HG02884 (cell line): ENCODE measurements at regions not wholly inside any gene's neighbourhood (a gene's known extent, or its start where the extent isn't known, plus 50 kb on each side); places are given as distances from the start of the nearest gene placed in this dataset.
"Not testable (repeated sequence)": the region's sequence is repeated elsewhere in the genome, so short reads cannot be mapped to it uniquely, and the experiment has no call there.

ENCODE experiments used
- ATAC-seq: cut with Tn5 transposase; IDR thresholded peaks from one replicate; pipeline ENCODE4 v1.9.1; 2021; ENCODE audit warnings: mild to moderate bottlenecking, moderate library complexity; ENCODE audit not compliant: unreplicated experiment

DNA sequence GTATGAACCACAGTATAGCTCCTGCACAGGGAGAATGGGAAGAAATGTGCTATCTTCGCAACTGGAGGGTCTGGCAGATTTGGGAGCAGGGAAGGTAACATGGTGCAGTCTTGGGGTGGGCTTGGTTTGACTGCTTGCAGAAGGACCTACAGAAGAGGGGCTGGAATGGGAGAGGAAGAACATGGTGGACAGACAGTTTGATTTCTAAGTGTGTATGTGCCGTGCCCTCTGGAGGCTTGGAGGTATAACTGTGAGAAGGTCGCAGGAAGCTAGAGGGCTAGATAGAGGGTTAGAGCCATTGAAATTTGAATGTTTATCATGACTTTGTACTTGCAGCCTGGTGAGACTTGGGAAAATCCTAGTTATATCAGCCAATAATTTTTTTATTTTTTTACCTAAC lies 169.2 kb downstream of the SQOR start:
- no peak for ATAC-seq

- ATAC-seq = no peak
Observed at GRCh38 chr15:45810201-45810600, 175.4 kb downstream of the SQOR start.

DNA sequence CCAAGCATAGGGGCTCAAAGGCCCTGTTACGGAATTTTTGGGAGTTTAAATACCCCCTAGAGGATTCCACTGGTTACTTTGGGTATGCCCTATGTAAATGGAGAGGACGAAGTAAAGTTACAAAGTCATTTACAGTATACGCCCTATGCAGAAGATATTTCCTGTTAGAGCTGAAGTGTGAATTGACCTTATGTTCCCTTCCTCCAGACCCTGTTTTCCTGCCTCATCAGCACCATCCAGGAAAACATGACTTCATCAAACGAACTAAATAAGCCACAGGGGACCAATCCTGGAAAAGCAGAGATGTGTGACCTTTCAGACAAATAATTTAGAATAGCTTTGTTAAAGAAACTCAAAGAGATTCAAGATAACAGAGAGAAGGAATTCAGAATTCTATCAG lies 177.4 kb downstream of the SQOR start:
- no peak for ATAC-seq

- ATAC-seq = not testable (repeated sequence)
Observed at GRCh38 chr15:45817578-45817977, 182.7 kb downstream of the SQOR start.

- ATAC-seq = no peak
Observed at GRCh38 chr15:45821390-45821789, 186.6 kb downstream of the SQOR start.

- ATAC-seq = not testable (repeated sequence)
Observed at GRCh38 chr15:45822968-45823367, 188.1 kb downstream of the SQOR start.

DNA sequence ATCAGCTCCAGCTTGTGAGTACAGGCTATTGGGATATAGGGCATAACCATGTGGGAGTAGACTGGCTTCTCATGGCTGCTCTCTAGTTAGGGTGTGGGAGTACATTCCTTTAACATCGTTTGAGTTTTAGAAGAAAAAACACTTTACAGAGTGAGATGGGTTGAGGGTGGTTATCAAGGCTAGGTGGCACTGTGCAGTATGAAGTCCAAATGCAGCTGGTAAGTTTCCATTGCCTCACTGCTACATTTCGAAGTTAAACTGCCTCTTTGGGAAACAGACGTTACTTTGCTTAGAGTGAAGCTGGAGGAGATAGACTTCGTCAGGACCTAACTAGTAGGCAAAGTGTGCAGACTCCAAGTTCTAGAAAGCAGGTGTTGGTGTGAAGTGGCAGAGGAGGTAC lies 192.4 kb downstream of the SQOR start:
- ATAC-seq = no peak

GRCh38 chr15:45827766-45828165 lies 192.9 kb downstream of the SQOR start:
- ATAC-seq = no peak

- ATAC-seq = no peak
Observed at GRCh38 chr15:45829336-45830153, 194.7 kb downstream of the SQOR start.

GRCh38 chr15:45831787-45832186 lies 197.0 kb downstream of the SQOR start:
- ATAC-seq = no peak

DNA sequence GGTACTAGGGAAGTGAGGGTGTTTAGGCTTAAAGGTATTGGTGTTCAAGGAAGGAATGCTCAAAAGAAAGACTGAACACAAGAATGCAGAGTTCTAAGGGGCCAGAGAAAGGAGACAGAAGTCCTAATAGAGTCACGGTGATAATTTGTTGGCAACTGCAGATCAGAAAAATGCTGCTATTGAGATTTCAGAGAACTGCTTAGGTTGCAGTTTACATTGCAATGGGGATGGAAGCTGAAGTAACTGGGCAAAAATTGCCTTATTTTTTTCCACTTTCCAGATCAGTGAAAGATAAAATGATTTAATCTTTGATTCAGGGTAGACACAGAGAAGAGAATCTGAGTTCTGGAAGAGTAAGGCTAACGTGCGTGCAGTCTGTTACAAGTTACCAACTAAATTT lies 199.8 kb downstream of the SQOR start:
- ATAC-seq = no peak

DNA sequence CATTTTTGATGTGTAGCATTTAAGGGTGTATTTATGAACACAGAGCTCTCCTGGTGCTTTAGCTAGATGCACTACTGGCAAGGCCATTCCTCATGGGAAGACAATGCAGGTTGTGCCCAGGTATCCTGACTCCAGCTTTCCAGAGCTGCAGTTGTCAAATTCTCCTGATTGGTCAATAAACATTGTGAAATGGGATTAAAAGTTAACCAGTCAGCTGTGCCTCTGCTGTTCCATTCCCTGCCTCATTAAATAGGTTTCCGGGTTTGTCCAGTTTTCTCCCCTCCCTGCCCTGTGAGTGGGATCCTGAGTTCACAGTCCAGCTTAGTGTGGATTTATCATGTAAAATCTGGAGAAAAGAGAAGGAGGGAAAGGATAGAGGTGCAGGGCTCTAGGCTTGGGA lies 207.3 kb downstream of the SQOR start:
- no peak for ATAC-seq

DNA sequence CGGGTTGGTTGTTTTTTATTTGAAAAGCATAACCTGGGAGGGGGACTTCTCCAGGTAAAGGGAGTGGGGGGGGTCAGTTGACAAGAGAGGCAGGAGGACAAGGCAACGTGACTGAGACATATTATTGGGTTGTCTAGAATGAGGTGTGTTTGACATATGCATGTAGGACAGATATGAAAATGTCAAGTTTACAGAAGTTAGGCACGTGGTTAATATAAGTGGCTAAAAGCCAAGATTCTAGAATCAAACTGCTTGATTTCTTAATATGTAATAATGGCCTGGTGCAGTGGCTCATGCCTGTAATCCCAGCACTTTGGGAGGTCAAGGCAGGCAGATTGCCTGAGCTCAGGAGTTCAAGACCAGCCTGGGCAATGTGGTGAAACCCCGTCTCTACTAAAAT lies 212.8 kb downstream of the SQOR start:
- ATAC-seq = no peak

DNA sequence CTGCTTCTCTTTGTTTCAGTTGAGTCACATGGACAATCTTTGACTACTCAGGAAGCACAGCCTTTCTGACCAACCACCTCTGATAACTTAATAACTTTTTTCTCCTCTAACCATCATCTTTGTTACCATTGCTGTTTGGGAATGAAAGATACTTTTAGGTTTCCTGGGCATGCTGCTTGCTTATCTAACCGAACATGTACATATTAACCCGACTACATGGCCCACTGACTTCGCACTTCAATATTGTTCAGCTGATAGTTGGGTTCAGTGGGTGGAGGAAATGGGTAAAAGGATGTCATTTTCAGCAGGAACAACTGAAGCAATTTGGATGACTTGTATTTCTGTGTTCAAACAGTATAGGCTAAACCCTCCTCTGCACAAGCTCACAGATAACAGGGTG lies 214.3 kb downstream of the SQOR start:
- no peak for ATAC-seq

DNA sequence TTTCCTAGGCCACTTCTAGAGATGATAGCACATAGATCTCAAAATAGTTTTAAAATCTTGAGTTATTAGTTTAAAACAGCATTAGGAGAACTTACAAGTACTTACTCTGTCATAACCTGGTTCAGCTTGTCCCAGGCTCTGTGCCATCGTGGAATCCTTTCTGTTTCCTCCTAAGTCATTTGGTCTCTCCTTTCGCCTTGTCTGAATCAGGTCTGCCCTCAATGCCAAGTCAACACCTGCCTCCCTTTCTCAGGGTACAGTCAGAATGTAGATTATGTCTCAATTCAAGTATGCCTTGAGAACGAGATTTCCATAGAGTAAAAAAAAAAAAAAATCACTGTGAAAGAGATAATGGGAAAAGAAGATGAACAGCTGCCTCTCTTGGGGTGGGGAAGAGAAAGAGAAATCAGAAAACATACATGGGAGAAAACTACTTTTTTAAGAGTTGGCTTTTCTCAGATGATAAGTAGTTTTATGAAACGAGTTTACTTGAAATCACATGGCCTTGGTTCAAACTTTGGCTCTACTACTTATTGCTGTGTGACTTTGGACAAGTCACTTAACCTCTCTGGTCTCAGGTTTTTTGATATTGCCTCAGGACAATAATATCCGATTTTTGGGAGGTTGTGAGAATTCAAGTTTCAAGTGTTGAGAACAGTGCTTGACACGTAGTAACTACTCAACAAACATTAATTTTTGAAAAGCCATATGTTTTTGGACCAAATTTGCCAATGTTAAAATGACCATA lies 219.8 kb downstream of the SQOR start:
- no peak for ATAC-seq

DNA sequence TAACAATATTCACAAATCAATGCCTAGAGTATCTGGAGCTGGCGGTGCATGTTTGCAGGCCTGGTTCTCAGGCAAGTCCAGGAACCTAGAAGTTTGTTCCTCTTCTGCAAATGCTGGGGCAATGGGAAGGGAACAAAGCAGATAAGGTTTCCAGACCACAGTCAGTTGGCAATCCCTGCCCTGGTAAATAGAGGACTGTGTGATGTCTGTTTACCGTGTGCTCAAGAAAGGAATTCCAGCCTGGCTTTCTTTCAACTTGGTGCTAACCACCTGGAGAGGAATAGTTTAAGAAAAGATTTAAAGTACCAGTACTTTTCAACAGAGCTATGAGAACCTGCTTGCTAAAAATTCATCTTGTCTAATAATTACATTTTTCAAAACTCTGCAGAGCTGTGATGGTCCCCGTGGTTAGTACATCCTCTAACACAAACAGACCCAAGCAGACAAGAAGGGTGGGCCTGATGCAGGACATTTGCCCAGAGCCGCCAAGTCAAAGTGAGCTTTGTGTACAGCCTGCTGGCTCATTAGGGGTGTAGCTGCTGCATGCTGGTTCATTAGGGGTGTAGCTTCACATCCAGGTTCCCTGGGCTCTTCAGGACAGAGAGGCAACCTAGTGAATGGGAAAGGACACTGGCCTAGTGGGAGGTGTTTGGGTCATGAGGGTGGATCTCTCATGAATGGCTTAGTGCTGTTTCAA lies 220.5 kb downstream of the SQOR start:
- ATAC-seq = no peak

DNA sequence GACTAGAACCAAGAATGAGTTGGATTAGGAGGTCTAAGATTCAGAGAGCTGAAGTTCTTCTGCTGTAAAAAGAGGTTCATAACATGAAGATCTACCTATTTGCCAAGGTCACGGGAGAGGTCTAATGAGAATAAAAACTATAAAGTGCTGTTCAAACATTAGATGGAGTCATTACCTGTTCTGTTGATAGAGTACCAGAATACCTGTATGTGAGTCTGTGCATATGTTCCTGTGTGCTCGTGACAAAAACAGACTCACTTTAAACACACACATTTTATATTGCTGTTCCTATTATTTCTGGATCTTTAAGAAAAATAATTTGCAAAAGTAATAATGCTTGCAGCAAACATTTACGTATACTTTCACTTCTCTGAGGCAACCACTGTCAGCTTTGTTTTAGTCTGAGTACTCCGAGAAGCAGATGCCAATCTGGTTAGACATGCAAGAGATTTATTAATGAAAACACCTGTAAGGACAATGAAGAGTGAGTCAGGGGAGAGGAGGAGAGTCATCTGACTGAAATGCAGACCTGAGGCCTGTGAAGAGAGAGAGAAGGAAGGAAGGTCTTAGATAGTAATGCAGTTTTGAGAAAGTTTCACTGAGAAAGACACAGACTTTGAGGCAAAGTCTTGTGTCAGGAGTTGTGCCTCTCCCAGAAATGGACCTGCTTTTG lies 221.2 kb downstream of the SQOR start:
- ATAC-seq = no peak

- no peak for ATAC-seq
Observed at GRCh38 chr15:45857291-45857690, 222.5 kb downstream of the SQOR start.

DNA sequence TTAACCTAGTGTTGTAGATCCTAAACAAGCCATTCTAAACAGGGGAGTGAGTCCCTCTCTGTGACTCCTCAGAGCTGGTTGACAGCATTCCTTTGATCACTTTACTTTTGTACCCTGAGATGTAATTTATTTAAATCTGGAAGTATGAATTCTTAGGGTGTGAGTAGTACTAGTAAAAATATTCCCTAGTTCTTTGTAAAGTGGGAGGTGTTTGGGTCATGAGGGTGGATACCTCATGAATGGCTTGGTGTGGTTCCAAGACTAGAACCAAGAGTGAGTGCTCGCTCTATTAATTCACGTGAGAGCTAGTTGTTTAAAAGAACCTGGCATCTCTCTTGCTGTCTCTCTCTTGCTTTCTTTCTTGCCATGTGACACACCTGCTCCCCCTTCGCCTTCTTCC lies 223.7 kb downstream of the SQOR start:
- no peak for ATAC-seq

DNA sequence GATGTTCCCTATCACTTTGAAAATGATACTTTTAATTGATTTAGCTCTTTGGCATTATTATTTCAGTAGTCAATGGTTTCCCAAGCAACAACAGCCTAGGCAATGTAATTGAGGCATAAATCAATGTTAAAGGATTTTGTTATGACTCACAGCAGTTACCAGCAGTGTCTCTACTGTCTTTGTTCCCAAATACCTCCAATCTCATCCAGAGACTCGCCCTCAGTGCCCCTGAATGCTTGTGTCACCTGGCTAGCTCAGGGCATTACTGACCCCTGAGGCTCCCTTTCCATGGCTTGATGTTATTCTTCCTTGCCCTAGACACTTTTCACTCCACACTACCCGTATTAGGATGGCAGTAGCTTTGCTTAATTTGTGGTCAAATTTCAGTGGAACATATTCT lies 227.2 kb downstream of the SQOR start:
- no peak for ATAC-seq

- ATAC-seq = no peak
Observed at GRCh38 chr15:45863881-45864580, 229.2 kb downstream of the SQOR start.
